Left ventricle myocardium inferior (tissue), 1 donor: ENCODE measurements at regions not wholly inside any gene's neighbourhood (a gene's known extent, or its start where the extent isn't known, plus 50 kb on each side); places are given as distances from the start of the nearest gene placed in this dataset.

Source experiments
- DNase-seq: peaks from one replicate; pipeline ENCODE4 v3.0.0-alpha.2; 2020
- H3K27ac ChIP-seq: fragments of 200-600 bp; replicated peaks from 2 replicates; pipeline ENCODE4 v1.8.0; 2021
- H3K27me3 ChIP-seq: fragments of 200-600 bp; 2 replicates; pipeline ENCODE4 v1.8.0; 2021; ENCODE audit warnings: low read depth
- H3K36me3 ChIP-seq: fragments of 200-600 bp; 2 replicates; pipeline ENCODE4 v1.8.0; 2021
- H3K4me1 ChIP-seq: fragments of 200-600 bp; 2 replicates; pipeline ENCODE4 v1.8.0; 2021
- H3K4me3 ChIP-seq: fragments of 200-600 bp; 2 replicates; pipeline ENCODE4 v1.8.0; 2021; ENCODE audit warnings: mild to moderate bottlenecking, moderate library complexity
- H3K9me3 ChIP-seq: fragments of 200-600 bp; replicated peaks from 2 replicates; pipeline ENCODE4 v1.8.0; 2021
- CTCF ChIP-seq: fragments of 200-600 bp; IDR thresholded peaks from 2 replicates; pipeline ENCODE4 v1.8.0; 2021; ENCODE audit warnings: antibody characterized with exemption, mild to moderate bottlenecking, borderline replicate concordance
- intact Hi-C: fragments of 100-400 bp; cut with micrococcal nuclease; formaldehyde crosslinking; loops from one replicate; pipeline ENCODE4 v1.11.0; 2022
- donor health status: DM: no; HTN: yes; CAD: no; lungs with severe emphysema.

GRCh38 chr2:150569761-150570160 lies 82.3 kb upstream of the RND3 start:
- H3K4me1 ChIP-seq = no peaks in the 10 kb centered on the region

GRCh38 chr2:150567771-150568301 lies 80.4 kb upstream of the RND3 start:
- no peaks in the 10 kb centered on the region for H3K4me1 ChIP-seq
- TF ChIP-seq CTCF = no peak
- no peaks in the 10 kb centered on the region for H3K36me3 ChIP-seq
- no peaks in the 10 kb centered on the region for H3K27me3 ChIP-seq
- H3K9me3 ChIP-seq = no peaks in the 10 kb centered on the region
- intact Hi-C loops = no loop called here
- H3K27ac ChIP-seq = no peak overlapping the region
- DNase-seq = no peak
- H3K4me3 ChIP-seq = no peak overlapping the region

More at GRCh38 chr2:150569761-150570160, 82.3 kb upstream of the RND3 start:
- Histone ChIP-seq H3K27me3 (no peaks in the 10 kb centered on the region), H3K4me3 (no peak overlapping the region), H3K27ac (no peak overlapping the region), H3K36me3 (no peaks in the 10 kb centered on the region), H3K9me3 (no peaks in the 10 kb centered on the region)
- intact Hi-C loops = no loop called here
- TF ChIP-seq CTCF = no peak
- DNase-seq = no peak

- DNase-seq = no peak
- no peaks in the 10 kb centered on the region for H3K27me3 ChIP-seq
- no peaks in the 10 kb centered on the region for H3K36me3 ChIP-seq
- no peak for TF ChIP-seq CTCF
- H3K9me3 ChIP-seq = no peaks in the 10 kb centered on the region
- intact Hi-C loops = no loop called here
- no peak overlapping the region for H3K27ac ChIP-seq
- H3K4me1 ChIP-seq = no peaks in the 10 kb centered on the region
- H3K4me3 ChIP-seq = no peak overlapping the region
Measured at GRCh38 chr2:150566289-150566688, 78.8 kb upstream of the RND3 start.

GRCh38 chr2:150561076-150561475 lies 73.6 kb upstream of the RND3 start:
- Histone ChIP-seq H3K27me3 (no peaks in the 10 kb centered on the region), H3K27ac (no peak overlapping the region), H3K4me3 (no peak overlapping the region), H3K4me1 (no peaks in the 10 kb centered on the region), H3K9me3 (no peaks in the 10 kb centered on the region), H3K36me3 (no peaks in the 10 kb centered on the region)
- intact Hi-C loops = no loop called here
- no peak for TF ChIP-seq CTCF
- no peak for DNase-seq

- Histone ChIP-seq H3K27me3 (no peaks in the 10 kb centered on the region), H3K36me3 (no peaks in the 10 kb centered on the region), H3K4me3 (no peak overlapping the region), H3K9me3 (no peaks in the 10 kb centered on the region), H3K4me1 (no peaks in the 10 kb centered on the region), H3K27ac (no peak overlapping the region)
- DNase-seq = no peak
- no peak for TF ChIP-seq CTCF
- intact Hi-C loops = no loop called here
Measured at GRCh38 chr2:150557020-150557600, 69.6 kb upstream of the RND3 start.
